OCI-LY3 (cell line): ENCODE measurements at regions not wholly inside any gene's neighbourhood (a gene's known extent, or its start where the extent isn't known, plus 50 kb on each side); places are given as distances from the start of the nearest gene placed in this dataset.

Experiments
- H2AFZ ChIP-seq: fragments of 200-600, 300-600 bp; shearing (Covaris generic); 2 replicates; pipeline ENCODE4 v1.6.0; 2014; ENCODE audit warnings: antibody characterized with exemption, low read depth, low read length
- H3K27ac ChIP-seq: fragments of 200-600, 300-600 bp; sonication (generic); 2 replicates; pipeline ENCODE4 v1.5.1; 2014; ENCODE audit warnings: mild to moderate bottlenecking, low read length, moderate library complexity, mixed read lengths
- H3K27me3 ChIP-seq: fragments of 200-600, 300-600 bp; sonication (generic); 2 replicates; pipeline ENCODE4 v1.6.1; 2014; ENCODE audit warnings: low read depth, low read length, mixed read lengths
- H3K36me3 ChIP-seq: fragments of 200-600, 300-600 bp; sonication (generic); replicated peaks from 2 replicates; pipeline ENCODE3; 2014; ENCODE audit warnings: low read depth, low read length, mixed read lengths
- H3K4me1 ChIP-seq: fragments of 300-600, 200-600 bp; sonication (generic); 2 replicates; pipeline ENCODE4 v1.6.1; 2014; ENCODE audit warnings: low read length, mixed read lengths
- H3K4me2 ChIP-seq: fragments of 200-600, 300-600 bp; sonication (generic); 2 replicates; pipeline ENCODE4 v1.6.1; 2014; ENCODE audit warnings: low read length, mixed read lengths
- H3K4me3 ChIP-seq: fragments of 300-600, 200-600 bp; sonication (generic); 2 replicates; pipeline ENCODE4 v1.5.1; 2014; ENCODE audit warnings: antibody characterized with exemption, mild to moderate bottlenecking, low read length, moderate library complexity
- H3K79me2 ChIP-seq: fragments of 300-600, 200-600 bp; shearing (Covaris generic); 2 replicates; pipeline ENCODE4 v1.6.1; 2014; ENCODE audit warnings: mild to moderate bottlenecking, low read length, mixed read lengths
- H3K9ac ChIP-seq: fragments of 300-600, 200-600 bp; shearing (Covaris generic); 2 replicates; pipeline ENCODE4 v1.6.0; 2014; ENCODE audit warnings: mild to moderate bottlenecking, low read length, moderate library complexity
- H3K9me3 ChIP-seq: fragments of 200-600, 300-600 bp; shearing (Covaris generic); 2 replicates; pipeline ENCODE4 v1.6.1; 2014; ENCODE audit warnings: low read length, mixed read lengths; ENCODE audit not compliant: insufficient read depth
- H4K20me1 ChIP-seq: fragments of 200-600, 300-600 bp; sonication (generic); 2 replicates; pipeline ENCODE4 v1.6.1; 2016; ENCODE audit warnings: low read length, mixed read lengths; ENCODE audit not compliant: insufficient read depth
- EZH2phosphoT487 ChIP-seq: fragments of 200-600 bp; shearing (Covaris generic); IDR thresholded peaks from 2 replicates; pipeline ENCODE4 v1.6.1; 2018; ENCODE audit warnings: antibody characterized with exemption, mixed run types, low read depth
- TF ChIP-seq, protein P1 (sequence below): fragments of 200-600, 300-600 bp; sonication (generic); IDR thresholded peaks from 2 replicates; pipeline ENCODE4 v1.5.1; 2014; ENCODE audit warnings: antibody characterized with exemption, low read length, low read depth

DNA sequence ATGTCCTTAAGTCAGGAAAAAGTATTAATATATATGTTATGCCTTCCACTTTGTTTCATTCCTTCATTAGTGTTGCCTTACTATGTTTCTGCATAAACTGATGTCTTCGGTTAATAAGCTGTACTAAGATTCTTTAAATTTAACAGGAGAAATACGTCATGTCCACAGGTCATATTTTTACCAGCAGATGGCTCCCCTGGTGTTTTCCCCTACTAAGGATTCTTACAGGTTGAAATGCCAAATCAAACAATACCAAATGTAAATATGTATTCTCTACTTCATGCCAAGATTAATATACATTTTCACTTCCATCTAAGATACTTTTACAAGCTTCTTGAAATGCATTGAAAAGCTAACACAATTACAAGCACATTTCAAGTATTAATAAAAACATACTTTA lies 1602.1 kb downstream of the SI start:
- no peaks in the 10 kb centered on the region for H3K36me3 ChIP-seq
- H3K4me1 ChIP-seq: no peaks in the 10 kb centered on the region
- no peaks in the 10 kb centered on the region for H3K27me3 ChIP-seq
- H3K4me2 ChIP-seq: no peak overlapping the region
- no peak overlapping the region for H2AFZ ChIP-seq
- no peak for TF ChIP-seq EZH2phosphoT487
- TF ChIP-seq, protein P1, sequence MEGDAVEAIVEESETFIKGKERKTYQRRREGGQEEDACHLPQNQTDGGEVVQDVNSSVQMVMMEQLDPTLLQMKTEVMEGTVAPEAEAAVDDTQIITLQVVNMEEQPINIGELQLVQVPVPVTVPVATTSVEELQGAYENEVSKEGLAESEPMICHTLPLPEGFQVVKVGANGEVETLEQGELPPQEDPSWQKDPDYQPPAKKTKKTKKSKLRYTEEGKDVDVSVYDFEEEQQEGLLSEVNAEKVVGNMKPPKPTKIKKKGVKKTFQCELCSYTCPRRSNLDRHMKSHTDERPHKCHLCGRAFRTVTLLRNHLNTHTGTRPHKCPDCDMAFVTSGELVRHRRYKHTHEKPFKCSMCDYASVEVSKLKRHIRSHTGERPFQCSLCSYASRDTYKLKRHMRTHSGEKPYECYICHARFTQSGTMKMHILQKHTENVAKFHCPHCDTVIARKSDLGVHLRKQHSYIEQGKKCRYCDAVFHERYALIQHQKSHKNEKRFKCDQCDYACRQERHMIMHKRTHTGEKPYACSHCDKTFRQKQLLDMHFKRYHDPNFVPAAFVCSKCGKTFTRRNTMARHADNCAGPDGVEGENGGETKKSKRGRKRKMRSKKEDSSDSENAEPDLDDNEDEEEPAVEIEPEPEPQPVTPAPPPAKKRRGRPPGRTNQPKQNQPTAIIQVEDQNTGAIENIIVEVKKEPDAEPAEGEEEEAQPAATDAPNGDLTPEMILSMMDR: peak; percentile 51
- no peaks in the 10 kb centered on the region for H4K20me1 ChIP-seq
- no peak overlapping the region for H3K9ac ChIP-seq
- no peak overlapping the region for H3K27ac ChIP-seq
- no peaks in the 10 kb centered on the region for H3K79me2 ChIP-seq
- H3K4me3 ChIP-seq: no peak overlapping the region
- H3K9me3 ChIP-seq: no peaks in the 10 kb centered on the region

DNA sequence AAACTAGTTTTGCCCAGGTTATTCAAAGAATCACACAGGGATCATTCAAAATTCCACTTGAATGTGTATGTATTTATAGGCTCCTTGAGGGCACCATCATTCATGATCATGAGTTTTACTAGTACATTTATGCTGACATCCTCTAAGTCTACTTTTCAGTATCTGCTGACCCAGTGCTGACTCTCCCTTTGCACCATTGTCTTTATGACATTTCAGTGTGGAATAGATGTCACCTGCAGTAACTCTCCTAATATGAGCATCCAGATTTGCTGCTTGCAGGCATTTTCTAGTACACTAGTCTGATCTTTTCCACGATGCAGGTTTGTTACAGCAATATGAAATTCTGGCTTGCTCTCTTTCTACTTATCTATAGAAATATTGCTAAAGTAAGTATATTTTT lies 1603.5 kb downstream of the SI start:
- no peak overlapping the region for H3K9ac ChIP-seq
- H4K20me1 ChIP-seq: no peaks in the 10 kb centered on the region
- no peak overlapping the region for H3K4me3 ChIP-seq
- no peaks in the 10 kb centered on the region for H3K4me1 ChIP-seq
- H3K27me3 ChIP-seq: no peaks in the 10 kb centered on the region
- TF ChIP-seq EZH2phosphoT487: no peak
- TF ChIP-seq, protein P1: no peak
- no peak overlapping the region for H3K4me2 ChIP-seq
- H2AFZ ChIP-seq: no peak overlapping the region
- no peaks in the 10 kb centered on the region for H3K9me3 ChIP-seq
- no peaks in the 10 kb centered on the region for H3K79me2 ChIP-seq
- H3K36me3 ChIP-seq: no peaks in the 10 kb centered on the region
- no peak overlapping the region for H3K27ac ChIP-seq

DNA sequence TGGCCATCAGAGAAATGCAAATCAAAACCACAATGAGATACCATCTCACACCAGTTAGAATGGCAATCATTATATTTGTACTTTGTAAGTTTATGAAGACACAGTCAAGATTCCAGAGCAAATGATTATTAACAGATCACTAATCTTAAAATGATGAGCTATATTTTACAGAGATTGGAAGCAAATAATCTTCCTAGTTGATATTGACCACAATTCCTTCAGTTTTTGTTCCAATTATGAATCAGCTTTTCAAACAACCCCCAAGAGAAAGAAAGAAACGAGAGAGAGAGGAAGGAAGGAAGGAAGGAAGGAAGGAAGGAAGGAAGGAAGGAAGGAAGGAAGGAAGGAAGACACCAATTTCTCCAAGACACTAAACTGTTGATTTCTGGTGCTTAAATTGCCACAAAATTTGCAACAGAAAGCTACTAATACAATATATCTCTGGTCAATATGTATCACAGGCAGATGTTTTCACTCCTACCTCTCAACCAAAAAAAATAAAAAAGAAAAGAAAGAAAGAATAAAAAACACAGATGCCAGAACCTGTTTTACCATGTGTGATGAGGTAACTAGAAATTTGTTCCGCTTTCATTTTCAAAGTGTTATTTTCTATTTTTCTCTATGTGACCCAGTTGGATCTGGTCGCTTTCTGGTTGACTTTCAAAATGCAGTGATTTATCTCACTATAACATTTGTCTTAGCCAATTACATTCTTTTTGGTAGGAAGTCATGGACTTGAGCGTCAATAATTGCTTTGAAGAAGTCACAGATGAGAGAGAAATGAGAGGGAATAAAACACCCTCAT lies 1609.6 kb downstream of the SI start:
- Histone ChIP-seq H2AFZ (no peak overlapping the region), H3K36me3 (no peaks in the 10 kb centered on the region), H3K4me3 (no peak overlapping the region), H3K9ac (no peak overlapping the region), H3K4me1 (no peaks in the 10 kb centered on the region), H3K79me2 (no peaks in the 10 kb centered on the region), H3K27ac (no peak overlapping the region), H3K27me3 (no peaks in the 10 kb centered on the region), H3K4me2 (no peak overlapping the region), H4K20me1 (no peaks in the 10 kb centered on the region), H3K9me3 (no peaks in the 10 kb centered on the region)
- TF ChIP-seq, protein P1: no peak
- TF ChIP-seq EZH2phosphoT487: no peak

DNA sequence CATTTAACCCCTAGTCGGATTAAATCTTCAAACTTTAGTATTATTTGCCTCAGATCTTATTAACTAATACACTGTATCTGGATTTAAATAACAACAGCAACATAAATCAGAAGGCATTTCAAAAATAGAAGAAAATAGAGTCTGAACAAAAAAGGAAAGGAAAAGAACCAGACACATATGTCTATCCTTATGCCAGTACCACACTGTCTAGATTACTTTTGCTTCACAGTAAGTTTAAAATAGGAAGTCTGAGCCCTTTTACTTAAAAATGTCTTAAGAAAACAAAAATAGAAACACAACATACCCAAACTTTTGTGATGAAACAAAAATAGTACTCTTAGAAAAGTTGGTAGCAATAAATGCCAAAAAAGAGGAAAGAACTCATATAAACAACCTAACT lies 1615.8 kb downstream of the SI start:
- Histone ChIP-seq H3K9me3 (no peaks in the 10 kb centered on the region), H3K27ac (no peak overlapping the region), H3K4me1 (no peaks in the 10 kb centered on the region), H3K4me3 (no peak overlapping the region), H3K27me3 (no peaks in the 10 kb centered on the region), H3K79me2 (no peaks in the 10 kb centered on the region), H2AFZ (no peak overlapping the region; the same call in 1 of the 2 replicates), H3K36me3 (no peaks in the 10 kb centered on the region), H3K9ac (no peak overlapping the region), H3K4me2 (no peak overlapping the region), H4K20me1 (no peaks in the 10 kb centered on the region)
- TF ChIP-seq, protein P1: no peak
- no peak for TF ChIP-seq EZH2phosphoT487
